Endothelial cell of umbilical vein (primary cell): ENCODE measurements at regions not wholly inside any gene's neighbourhood (a gene's known extent, or its start where the extent isn't known, plus 50 kb on each side); places are given as distances from the start of the nearest gene placed in this dataset.
"Not testable (repeated sequence)": the region's sequence is repeated elsewhere in the genome, so short reads cannot be mapped to it uniquely, and the experiment has no call there.

ENCODE experiments used
- CTCF ChIP-seq, 2 donors: IDR thresholded peaks; 1 replicate in 1 of 2; 2 replicates in 1 of 2; pipeline ENCODE4 v1.5.1; 2011; ENCODE audit warnings: low read length in 2 of 2, mild to moderate bottlenecking in 2 of 2, moderate library complexity in 2 of 2, control low read depth in 1 of 2, inconsistent platforms in 1 of 2, low read depth in 1 of 2; ENCODE audit not compliant: insufficient read depth in 1 of 2; ENCODE audit errors: extremely low read depth in 1 of 2
- MYC ChIP-seq: IDR thresholded peaks from one replicate; pipeline ENCODE4 v1.6.1; 2011; ENCODE audit warnings: mild to moderate bottlenecking, low read depth, low read length
- POLR2A ChIP-seq: IDR thresholded peaks from 2 replicates; pipeline ENCODE4 v1.6.1; 2012; ENCODE audit warnings: low read depth, mild to moderate bottlenecking, control low read depth, low read length
- POLR2AphosphoS5 ChIP-seq: IDR thresholded peaks from 2 replicates; pipeline ENCODE4 v1.6.1; 2012; ENCODE audit warnings: low read depth, mild to moderate bottlenecking, control low read depth, low read length, moderate library complexity; ENCODE audit not compliant: insufficient read depth

DNA sequence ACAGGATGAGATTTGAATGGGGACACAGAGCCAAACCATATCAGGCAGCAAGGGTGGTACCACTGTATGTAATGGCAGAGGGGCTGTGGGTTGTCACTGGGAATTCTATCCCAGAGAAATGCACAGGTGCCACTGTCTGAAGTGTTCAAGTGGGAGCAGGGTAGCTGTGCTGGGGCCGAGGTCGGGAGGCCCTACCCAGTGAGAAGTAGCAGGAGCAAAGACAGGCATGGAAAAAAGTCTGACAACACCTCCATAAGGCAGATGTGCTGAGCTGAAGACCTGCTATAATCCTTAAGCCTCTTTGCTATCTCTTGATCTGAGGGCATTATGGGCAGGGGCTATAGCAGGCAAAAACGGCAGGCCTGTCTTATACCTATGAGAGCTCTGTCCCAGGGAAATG, 86.9 kb upstream of the ANKRD20A1 start:
- not testable (repeated sequence) for TF ChIP-seq CTCF (IDR thresholded peaks at IDR 0.05; ENCODE audit: extremely low read depth in 1 of 2, insufficient read depth in 1 of 2, low read depth in 1 of 2, low read length in 2 of 2); POLR2A; POLR2AphosphoS5; MYC
